Thoracic aorta (tissue), 2 donors: ENCODE measurements at regions not wholly inside any gene's neighbourhood (a gene's known extent, or its start where the extent isn't known, plus 50 kb on each side); places are given as distances from the start of the nearest gene placed in this dataset.
A peak's percentile ranks its signal among the peaks of the same experiment; 100 is the strongest.

Experiments used
- ATAC-seq: fragments of 150-250 bp; one replicate; pipeline ENCODE4 v1.8.0; 2017; ENCODE audit warnings: low read depth; ENCODE audit not compliant: insufficient number of reproducible peaks, low FRiP score
- DNase-seq: peaks from one replicate; pipeline ENCODE4 v3.0.0-alpha.2; 2020; ENCODE audit warnings: low spot score
- H3K27ac ChIP-seq, 2 donors: fragments of 200-600 bp; sonication (generic); 1 replicate in 1 of 2; 2 replicates in 1 of 2; pipeline ENCODE4 v1.5.1; 2016; ENCODE audit warnings: mild to moderate bottlenecking in 2 of 2, moderate library complexity in 2 of 2
- H3K27me3 ChIP-seq: fragments of 200-600 bp; sonication (generic); replicated peaks from 2 replicates; pipeline ENCODE4 v1.6.0; 2016; ENCODE audit warnings: mild to moderate bottlenecking; ENCODE audit not compliant: insufficient read depth
- H3K36me3 ChIP-seq: fragments of 200-600 bp; sonication (generic); one replicate; pipeline ENCODE4 v1.5.1; 2016
- H3K4me1 ChIP-seq, 2 donors: fragments of 200-600 bp; sonication (generic); 1 replicate in 1 of 2; 2 replicates in 1 of 2; pipeline versions ENCODE4 v1.5.1 to v1.6.0; 2016; ENCODE audit warnings: low read depth in 2 of 2, mild to moderate bottlenecking in 1 of 2; ENCODE audit not compliant: control insufficient read depth in 1 of 2
- H3K4me3 ChIP-seq: fragments of 200-600 bp; sonication (generic); 2 replicates; pipeline ENCODE4 v1.5.1; 2016; ENCODE audit warnings: mild to moderate bottlenecking
- H3K9me3 ChIP-seq: fragments of 200-600 bp; sonication (generic); 2 replicates; pipeline ENCODE4 v1.5.1; 2016
- TF ChIP-seq, protein P1 (sequence below): fragments of 200-600 bp; sonication (generic); IDR thresholded peaks from one replicate; pipeline ENCODE4 v1.5.1; 2019; ENCODE audit warnings: antibody characterized with exemption

DNA sequence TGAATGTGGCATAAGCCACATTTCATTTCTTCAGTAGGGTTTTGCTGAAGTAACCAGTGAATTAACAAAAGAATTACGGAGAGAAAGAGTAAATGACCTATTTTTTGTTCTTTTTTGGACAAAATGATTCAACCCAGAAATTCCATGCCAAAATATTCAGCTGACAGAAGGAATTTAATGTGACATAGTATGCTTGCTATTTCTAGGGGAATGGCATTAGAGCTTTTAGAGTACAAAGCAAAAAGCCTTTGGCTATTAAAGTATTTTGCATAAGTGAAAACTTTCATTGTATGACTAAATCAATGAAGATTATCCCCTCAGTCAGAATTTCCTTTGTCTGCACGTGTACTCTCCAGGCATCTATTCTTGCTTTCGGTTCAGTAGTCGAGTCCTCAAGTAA lies 465.3 kb downstream of the COG6 start:
- no peaks in the 10 kb centered on the region for H3K27me3 ChIP-seq
- no peaks in the 10 kb centered on the region for H3K36me3 ChIP-seq
- DNase-seq (no peak), ATAC-seq (no peak)
- TF ChIP-seq, protein P1, sequence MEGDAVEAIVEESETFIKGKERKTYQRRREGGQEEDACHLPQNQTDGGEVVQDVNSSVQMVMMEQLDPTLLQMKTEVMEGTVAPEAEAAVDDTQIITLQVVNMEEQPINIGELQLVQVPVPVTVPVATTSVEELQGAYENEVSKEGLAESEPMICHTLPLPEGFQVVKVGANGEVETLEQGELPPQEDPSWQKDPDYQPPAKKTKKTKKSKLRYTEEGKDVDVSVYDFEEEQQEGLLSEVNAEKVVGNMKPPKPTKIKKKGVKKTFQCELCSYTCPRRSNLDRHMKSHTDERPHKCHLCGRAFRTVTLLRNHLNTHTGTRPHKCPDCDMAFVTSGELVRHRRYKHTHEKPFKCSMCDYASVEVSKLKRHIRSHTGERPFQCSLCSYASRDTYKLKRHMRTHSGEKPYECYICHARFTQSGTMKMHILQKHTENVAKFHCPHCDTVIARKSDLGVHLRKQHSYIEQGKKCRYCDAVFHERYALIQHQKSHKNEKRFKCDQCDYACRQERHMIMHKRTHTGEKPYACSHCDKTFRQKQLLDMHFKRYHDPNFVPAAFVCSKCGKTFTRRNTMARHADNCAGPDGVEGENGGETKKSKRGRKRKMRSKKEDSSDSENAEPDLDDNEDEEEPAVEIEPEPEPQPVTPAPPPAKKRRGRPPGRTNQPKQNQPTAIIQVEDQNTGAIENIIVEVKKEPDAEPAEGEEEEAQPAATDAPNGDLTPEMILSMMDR, result no peak
- peak overlapping the region; percentile 9 for H3K4me3 ChIP-seq
- peak overlapping the region; percentile 42 to 72 for H3K27ac ChIP-seq
- no peaks in the 10 kb centered on the region for H3K9me3 ChIP-seq
- peaks cover 18 to 48% of the 10 kb centered on the region in 2 donors for H3K4me1 ChIP-seq

DNA sequence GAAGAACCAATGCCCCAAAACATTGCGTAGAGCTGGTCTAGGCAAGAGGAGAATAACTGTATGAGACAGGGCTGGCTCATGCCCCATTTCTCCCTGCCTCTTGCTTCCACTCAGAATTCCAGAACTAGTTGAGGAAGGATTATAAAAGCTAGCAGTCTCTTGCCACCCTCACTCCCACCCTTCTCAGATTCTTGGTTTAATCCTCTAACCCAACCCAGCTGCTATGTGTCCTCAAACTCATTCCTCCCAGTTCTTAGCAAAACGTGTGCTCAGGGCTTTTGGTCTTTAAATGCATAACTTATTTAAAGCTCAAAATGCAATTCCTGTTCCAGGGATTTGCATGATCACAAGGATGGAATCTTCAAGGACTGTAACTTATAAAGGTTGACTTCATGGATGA lies 466.3 kb downstream of the COG6 start:
- peaks cover 25 to 49% of the 10 kb centered on the region in 2 donors for H3K4me1 ChIP-seq
- TF ChIP-seq, protein P1, result no peak
- peak overlapping the region in 1 of 2 donors; percentile 72 for H3K27ac ChIP-seq
- DNase-seq (no peak), ATAC-seq (no peak)
- H3K9me3 ChIP-seq, result no peaks in the 10 kb centered on the region
- no peaks in the 10 kb centered on the region for H3K27me3 ChIP-seq
- H3K36me3 ChIP-seq, result no peaks in the 10 kb centered on the region
- H3K4me3 ChIP-seq, result no peak overlapping the region

DNA sequence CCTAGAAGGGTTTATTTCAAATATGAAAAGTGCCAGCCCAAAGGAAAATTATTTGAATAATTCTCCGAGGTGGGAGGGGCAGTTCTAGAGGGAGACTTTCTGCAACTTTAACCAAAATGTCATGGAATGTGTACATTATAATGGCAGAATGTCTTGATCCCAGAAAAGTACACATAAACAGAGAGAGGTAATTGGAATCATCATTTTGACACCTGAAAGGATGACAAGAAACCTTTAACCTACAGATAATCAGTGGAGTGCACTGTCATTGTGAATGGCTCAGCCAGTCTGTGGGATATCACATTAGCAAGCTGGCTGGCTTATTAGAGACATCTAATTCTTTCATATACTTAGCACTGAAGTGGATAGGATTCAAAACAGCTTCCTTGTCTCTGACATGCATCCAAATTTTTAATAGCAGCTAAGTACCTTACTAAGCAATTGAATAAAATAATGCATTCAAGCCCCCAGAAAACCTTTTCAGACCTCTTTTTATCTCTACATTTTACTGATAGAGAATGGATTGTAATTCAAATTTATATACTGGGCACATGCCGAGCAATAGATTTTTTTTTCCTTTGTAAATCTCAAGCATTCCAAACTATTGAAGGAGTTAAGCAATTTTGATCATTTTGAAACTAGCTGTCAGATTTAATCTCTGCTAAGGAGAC lies 468.6 kb downstream of the COG6 start:
- DNase-seq, result no peak
- Histone ChIP-seq H3K27me3 (no peaks in the 10 kb centered on the region), H3K4me1 (peaks cover 25 to 42% of the 10 kb centered on the region in 2 donors), H3K36me3 (no peaks in the 10 kb centered on the region), H3K9me3 (no peaks in the 10 kb centered on the region), H3K27ac (no peak overlapping the region), H3K4me3 (no peak overlapping the region)
- TF ChIP-seq, protein P1, result no peak
- no peak for ATAC-seq

DNA sequence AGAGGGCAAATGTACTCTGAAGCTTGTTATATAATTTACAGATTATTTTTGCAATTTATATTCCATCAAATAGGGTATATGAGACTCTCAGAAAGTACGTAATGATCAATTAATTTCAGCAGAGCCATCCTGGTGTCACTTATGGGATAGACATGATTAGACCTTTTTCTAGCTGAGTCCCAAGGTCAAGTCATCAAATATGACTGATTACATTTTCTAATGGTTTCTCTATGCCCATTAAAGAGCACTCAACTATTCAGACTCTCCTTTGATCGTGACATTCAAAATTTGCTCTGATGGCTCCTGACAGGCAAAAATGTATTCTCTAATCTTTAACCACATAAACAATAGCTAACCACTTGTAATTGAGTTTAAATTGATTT lies 469.2 kb downstream of the COG6 start:
- TF ChIP-seq, protein P1, result no peak
- no peaks in the 10 kb centered on the region for H3K9me3 ChIP-seq
- peaks cover 25 to 42% of the 10 kb centered on the region in 2 donors for H3K4me1 ChIP-seq
- H3K4me3 ChIP-seq, result no peak overlapping the region
- ATAC-seq (no peak), DNase-seq (no peak)
- no peaks in the 10 kb centered on the region for H3K36me3 ChIP-seq
- H3K27ac ChIP-seq, result no peak overlapping the region
- H3K27me3 ChIP-seq, result no peaks in the 10 kb centered on the region

DNA sequence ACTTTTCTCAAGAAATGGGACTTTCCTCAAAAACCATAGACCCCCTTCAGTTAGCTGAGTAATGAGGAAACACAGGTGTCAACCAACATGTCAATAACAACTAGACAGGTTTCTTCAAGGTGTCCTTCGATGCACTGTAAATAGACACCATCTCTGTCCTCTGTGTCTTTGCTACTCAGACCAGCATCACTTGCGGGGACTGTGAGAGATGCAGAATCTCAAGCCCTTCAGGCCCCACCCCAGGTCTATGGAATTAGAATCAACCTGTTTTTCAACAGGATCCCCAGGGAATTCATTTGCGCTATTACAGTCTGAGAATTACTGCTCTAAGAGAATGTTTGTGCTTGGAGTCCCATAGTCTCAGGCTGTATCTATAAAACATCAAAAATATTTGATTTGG lies 469.9 kb downstream of the COG6 start:
- peaks cover 20 to 37% of the 10 kb centered on the region in 2 donors for H3K4me1 ChIP-seq
- ATAC-seq (no peak), DNase-seq (no peak)
- no peaks in the 10 kb centered on the region for H3K9me3 ChIP-seq
- no peaks in the 10 kb centered on the region for H3K27me3 ChIP-seq
- H3K4me3 ChIP-seq, result no peak overlapping the region
- TF ChIP-seq, protein P1, result no peak
- no peaks in the 10 kb centered on the region for H3K36me3 ChIP-seq
- H3K27ac ChIP-seq, result no peak overlapping the region
